SH-SY5Y (cell line): ENCODE measurements at regions not wholly inside any gene's neighbourhood (a gene's known extent, or its start where the extent isn't known, plus 50 kb on each side); places are given as distances from the start of the nearest gene placed in this dataset.

ENCODE experiments used
- GATA2 ChIP-seq: IDR thresholded peaks from 2 replicates; pipeline ENCODE4 v1.6.1; 2011; ENCODE audit warnings: mild to moderate bottlenecking, low read depth, low read length
- GATA3 ChIP-seq: IDR thresholded peaks from 2 replicates; pipeline ENCODE4 v1.6.1; 2011; ENCODE audit warnings: low read depth, mild to moderate bottlenecking, low read length, moderate library complexity

DNA sequence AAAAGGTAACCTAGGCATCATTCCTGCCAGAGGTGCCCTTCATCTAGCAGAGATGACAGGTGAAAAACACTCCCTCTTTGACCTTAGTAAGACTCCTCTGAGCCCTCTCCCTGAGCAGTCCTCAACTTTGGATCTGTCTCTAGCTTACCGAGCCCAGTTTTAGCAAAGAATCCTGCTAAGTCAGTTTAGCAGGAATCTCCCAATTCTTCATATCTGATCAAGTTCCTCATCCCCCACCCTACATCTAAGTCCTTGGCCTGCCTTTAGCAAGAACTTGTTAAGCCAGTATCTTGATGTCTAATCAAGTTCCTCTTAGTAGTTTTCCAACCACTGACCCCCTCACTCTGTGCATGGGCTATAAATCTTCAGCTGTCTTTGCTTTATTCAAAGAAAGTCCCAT lies 235.6 kb downstream of the OMA1 start:
- TF ChIP-seq GATA2 (no peak), GATA3 (no peak)
